SK-N-SH (cell line): ENCODE measurements at regions not wholly inside any gene's neighbourhood (a gene's known extent, or its start where the extent isn't known, plus 50 kb on each side); places are given as distances from the start of the nearest gene placed in this dataset.

Source experiments
- CTCF ChIA-PET: fragments of 300-600, 350-600 bp; formaldehyde crosslinking; extraction: SDS; loops from one replicate; lab custom pipeline; 2021; lab: Yijun Ruan, JAX
- POLR2A ChIA-PET: fragments of 350-600 bp; sonication (Branson Sonifier 250); formaldehyde crosslinking; extraction: SDS; loops from one replicate; lab custom pipeline; 2020; ENCODE audit warnings: antibody characterized with exemption, inconsistent platforms; lab: Yijun Ruan, JAX
- DNase-seq: peaks from one replicate; pipeline ENCODE4 v3.0.0; 2012
- H2AFZ ChIP-seq: fragments of 200-600 bp; sonication (generic); 2 replicates; pipeline ENCODE4 v1.8.1; 2016; ENCODE audit warnings: antibody characterized with exemption, mild to moderate bottlenecking, low read depth
- H3F3A ChIP-seq: fragments of 200-600 bp; sonication (generic); replicated peaks from 2 replicates; pipeline ENCODE3; 2016; ENCODE audit warnings: antibody characterized with exemption, mild to moderate bottlenecking; ENCODE audit not compliant: insufficient read depth
- H3K27ac ChIP-seq, 2 experiments: fragments of 200-500 bp in 1 of 2; fragments of 200-600 bp in 1 of 2; sonication (Bioruptor generic) in 1 of 2; sonication (generic), shearing (Covaris generic) in 1 of 2; 2 replicates each; pipeline versions ENCODE4 v1.5.1 to v1.6.1; 2014 to 2016; ENCODE audit warnings: low read depth in 2 of 2, inconsistent platforms in 1 of 2, low read length in 1 of 2, mild to moderate bottlenecking in 1 of 2, mixed read lengths in 1 of 2
- H3K27me3 ChIP-seq: fragments of 200-600 bp; sonication (generic), shearing (Covaris generic); 2 replicates; pipeline ENCODE4 v1.6.1; 2016; ENCODE audit warnings: mixed run types; ENCODE audit not compliant: insufficient read depth
- H3K36me3 ChIP-seq, 2 experiments: fragments of 200-500 bp in 1 of 2; fragments of 200-600 bp in 1 of 2; sonication (Bioruptor generic) in 1 of 2; sonication (generic) in 1 of 2; replicated peaks in 1 of 2; 2 replicates each; pipeline versions ENCODE3 to v1.5.1; 2014 to 2016; ENCODE audit warnings: low read length in 1 of 2, mild to moderate bottlenecking in 1 of 2; ENCODE audit not compliant: insufficient read depth in 2 of 2, control insufficient read depth in 1 of 2
- H3K4me1 ChIP-seq, 2 experiments: fragments of 200-500 bp in 1 of 2; fragments of 200-600 bp in 1 of 2; sonication (Bioruptor generic) in 1 of 2; sonication (generic), shearing (Covaris generic) in 1 of 2; 2 replicates each; pipeline versions ENCODE4 v1.5.1 to v1.6.1; 2014 to 2016; ENCODE audit warnings: low read depth in 1 of 2, low read length in 1 of 2, mixed run types in 1 of 2; ENCODE audit not compliant: insufficient read depth in 2 of 2, control insufficient read depth in 1 of 2
- H3K4me2 ChIP-seq: fragments of 200-600 bp; sonication (generic), shearing (Covaris generic); 2 replicates; pipeline ENCODE4 v1.6.1; 2017; ENCODE audit warnings: mixed run types
- H3K4me3 ChIP-seq, 2 experiments: fragments of 200-500 bp in 1 of 2; fragments of 200-600 bp in 1 of 2; sonication (Bioruptor generic) in 1 of 2; sonication (generic), shearing (Covaris generic) in 1 of 2; 2 replicates each; pipeline versions ENCODE4 v1.5.1 to v1.8.1; 2014 to 2016; ENCODE audit warnings: low read depth in 2 of 2, inconsistent platforms in 1 of 2, low read length in 1 of 2, mild to moderate bottlenecking in 1 of 2, mixed read lengths in 1 of 2, moderate library complexity in 1 of 2
- H3K79me2 ChIP-seq: fragments of 200-600 bp; sonication (generic); 2 replicates; pipeline ENCODE4 v1.8.1; 2017; ENCODE audit warnings: mild to moderate bottlenecking; ENCODE audit not compliant: insufficient read depth
- H3K9ac ChIP-seq: fragments of 200-600 bp; sonication (generic); 2 replicates; pipeline ENCODE4 v1.6.1; 2017; ENCODE audit warnings: mixed run types
- H3K9me2 ChIP-seq: fragments of 200-600 bp; sonication (generic); 2 replicates; pipeline ENCODE4 v1.6.1; 2017; ENCODE audit warnings: mixed run types
- H3K9me3 ChIP-seq: fragments of 200-600 bp; sonication (generic); 2 replicates; pipeline ENCODE4 v1.6.1; 2017; ENCODE audit warnings: mixed run types, mild to moderate bottlenecking, moderate library complexity
- H4K20me1 ChIP-seq: fragments of 200-600 bp; sonication (generic); 2 replicates; pipeline ENCODE4 v1.6.1; 2017; ENCODE audit warnings: mild to moderate bottlenecking, mixed run types; ENCODE audit not compliant: insufficient read depth
- CHD2 ChIP-seq: fragments of 150-350 bp; IDR thresholded peaks from 2 replicates; pipeline ENCODE4 v1.6.1; 2018; ENCODE audit warnings: low read length; ENCODE audit not compliant: partially characterized antibody
- ELF1 ChIP-seq: IDR thresholded peaks from 2 replicates; pipeline ENCODE4 v1.4.0; 2012
- EP300 ChIP-seq, 2 experiments: IDR thresholded peaks; 2 replicates each; pipeline versions ENCODE4 v1.4.0 to v1.6.1; 2012; ENCODE audit warnings: borderline replicate concordance in 1 of 2, low read depth in 1 of 2, low read length in 1 of 2
- EZH2phosphoT487 ChIP-seq: fragments of 200-600 bp; sonication (generic); IDR thresholded peaks from 2 replicates; pipeline ENCODE4 v1.6.1; 2017; ENCODE audit warnings: low read depth, mixed run types, mild to moderate bottlenecking, antibody characterized with exemption, moderate library complexity, borderline replicate concordance
- FOXM1 ChIP-seq: IDR thresholded peaks from 2 replicates; pipeline ENCODE4 v1.4.0; 2012; ENCODE audit warnings: low read depth, mild to moderate bottlenecking
- MEF2A ChIP-seq: IDR thresholded peaks from 2 replicates; pipeline ENCODE4 v1.4.0; 2012; ENCODE audit warnings: low read depth, borderline replicate concordance
- NRF1 ChIP-seq: IDR thresholded peaks from 2 replicates; pipeline ENCODE4 v1.6.1; 2012; ENCODE audit warnings: low read depth, mild to moderate bottlenecking, low read length
- TAF1 ChIP-seq: IDR thresholded peaks from 2 replicates; pipeline ENCODE4 v1.6.1; 2012; ENCODE audit warnings: low read depth, mild to moderate bottlenecking, low read length, moderate library complexity, borderline replicate concordance
- TCF12 ChIP-seq: IDR thresholded peaks from 2 replicates; pipeline ENCODE4 v1.4.0; 2012
- TEAD4 ChIP-seq: IDR thresholded peaks from 2 replicates; pipeline ENCODE4 v1.4.0; 2012; ENCODE audit warnings: mild to moderate bottlenecking, borderline replicate concordance; ENCODE audit not compliant: insufficient read depth
- WGBS: methylation state at CpG from one replicate; pipeline ENCODE4 v1.1.6; 2017; ENCODE audit warnings: low lambda C conversion rate; 5-methylcytosine and 5-hydroxymethylcytosine counted together
- TF ChIP-seq, protein P1 (sequence below): IDR thresholded peaks from 2 replicates; pipeline ENCODE4 v1.4.0; 2012; ENCODE audit warnings: low read depth, borderline replicate concordance
- TF ChIP-seq, protein P2 (sequence below): IDR thresholded peaks from 2 replicates; pipeline ENCODE4 v1.6.1; 2012; ENCODE audit warnings: mild to moderate bottlenecking, low read depth, low read length, moderate library complexity
- TF ChIP-seq, protein P3 (sequence below): fragments of 150-350 bp; IDR thresholded peaks from 2 replicates; pipeline ENCODE4 v1.6.1; 2016; ENCODE audit warnings: mild to moderate bottlenecking, low read depth, low read length
- TF ChIP-seq, protein P4 (sequence below): fragments of 200-600 bp; sonication (generic); IDR thresholded peaks from 2 replicates; pipeline ENCODE4 v1.6.1; 2017; ENCODE audit warnings: antibody characterized with exemption, mild to moderate bottlenecking, moderate library complexity

DNA sequence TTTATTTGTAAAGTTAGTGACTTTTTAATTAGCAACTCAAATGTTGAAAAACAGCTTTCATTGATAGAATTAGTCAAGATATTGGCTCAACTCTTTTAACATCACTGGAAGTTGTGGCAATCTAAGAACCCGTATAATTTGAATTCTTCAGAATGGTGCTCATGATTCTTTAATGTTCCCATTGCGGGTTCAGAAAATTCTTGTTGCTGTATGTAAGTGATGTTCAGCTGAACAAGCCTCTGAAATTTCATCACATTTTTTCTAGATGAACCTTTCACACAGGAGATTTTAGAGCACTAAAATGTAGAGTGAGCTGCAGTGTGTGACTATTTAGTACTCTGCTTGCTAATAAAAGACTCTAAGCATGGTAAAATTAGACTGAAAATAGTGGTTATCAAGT, 1317.7 kb downstream of the FSTL5 start:
- Histone ChIP-seq H3K27me3 (no peaks in the 10 kb centered on the region), H3K4me2 (no peak overlapping the region), H3K4me1 (no peaks in the 10 kb centered on the region), H2AFZ (no peak overlapping the region), H3K36me3 (no peaks in the 10 kb centered on the region), H3K79me2 (no peaks in the 10 kb centered on the region), H3K9me2 (no peaks in the 10 kb centered on the region), H4K20me1 (no peaks in the 10 kb centered on the region), H3F3A (no peaks in the 10 kb centered on the region), H3K9ac (no peak overlapping the region), H3K4me3 (no peak overlapping the region), H3K27ac (no peak overlapping the region), H3K9me3 (no peaks in the 10 kb centered on the region)
- ChIA-PET POLR2A (no interaction called here), CTCF (no interaction called here)
- TF ChIP-seq MEF2A (no peak), EZH2phosphoT487 (no peak), TEAD4 (no peak), TCF12 (no peak), ELF1 (no peak), FOXM1 (no peak), CHD2 (no peak), EP300 (IDR thresholded peaks at IDR 0.05; ENCODE audit: borderline replicate concordance in 1 of 2, low read depth in 1 of 2, low read length in 1 of 2) (no peak), TAF1 (no peak), NRF1 (no peak)
- TF ChIP-seq, protein P1, sequence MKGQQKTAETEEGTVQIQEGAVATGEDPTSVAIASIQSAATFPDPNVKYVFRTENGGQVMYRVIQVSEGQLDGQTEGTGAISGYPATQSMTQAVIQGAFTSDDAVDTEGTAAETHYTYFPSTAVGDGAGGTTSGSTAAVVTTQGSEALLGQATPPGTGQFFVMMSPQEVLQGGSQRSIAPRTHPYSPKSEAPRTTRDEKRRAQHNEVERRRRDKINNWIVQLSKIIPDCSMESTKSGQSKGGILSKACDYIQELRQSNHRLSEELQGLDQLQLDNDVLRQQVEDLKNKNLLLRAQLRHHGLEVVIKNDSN = no peak
- TF ChIP-seq, protein P2, sequence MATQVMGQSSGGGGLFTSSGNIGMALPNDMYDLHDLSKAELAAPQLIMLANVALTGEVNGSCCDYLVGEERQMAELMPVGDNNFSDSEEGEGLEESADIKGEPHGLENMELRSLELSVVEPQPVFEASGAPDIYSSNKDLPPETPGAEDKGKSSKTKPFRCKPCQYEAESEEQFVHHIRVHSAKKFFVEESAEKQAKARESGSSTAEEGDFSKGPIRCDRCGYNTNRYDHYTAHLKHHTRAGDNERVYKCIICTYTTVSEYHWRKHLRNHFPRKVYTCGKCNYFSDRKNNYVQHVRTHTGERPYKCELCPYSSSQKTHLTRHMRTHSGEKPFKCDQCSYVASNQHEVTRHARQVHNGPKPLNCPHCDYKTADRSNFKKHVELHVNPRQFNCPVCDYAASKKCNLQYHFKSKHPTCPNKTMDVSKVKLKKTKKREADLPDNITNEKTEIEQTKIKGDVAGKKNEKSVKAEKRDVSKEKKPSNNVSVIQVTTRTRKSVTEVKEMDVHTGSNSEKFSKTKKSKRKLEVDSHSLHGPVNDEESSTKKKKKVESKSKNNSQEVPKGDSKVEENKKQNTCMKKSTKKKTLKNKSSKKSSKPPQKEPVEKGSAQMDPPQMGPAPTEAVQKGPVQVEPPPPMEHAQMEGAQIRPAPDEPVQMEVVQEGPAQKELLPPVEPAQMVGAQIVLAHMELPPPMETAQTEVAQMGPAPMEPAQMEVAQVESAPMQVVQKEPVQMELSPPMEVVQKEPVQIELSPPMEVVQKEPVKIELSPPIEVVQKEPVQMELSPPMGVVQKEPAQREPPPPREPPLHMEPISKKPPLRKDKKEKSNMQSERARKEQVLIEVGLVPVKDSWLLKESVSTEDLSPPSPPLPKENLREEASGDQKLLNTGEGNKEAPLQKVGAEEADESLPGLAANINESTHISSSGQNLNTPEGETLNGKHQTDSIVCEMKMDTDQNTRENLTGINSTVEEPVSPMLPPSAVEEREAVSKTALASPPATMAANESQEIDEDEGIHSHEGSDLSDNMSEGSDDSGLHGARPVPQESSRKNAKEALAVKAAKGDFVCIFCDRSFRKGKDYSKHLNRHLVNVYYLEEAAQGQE = no peak
- TF ChIP-seq, protein P3, sequence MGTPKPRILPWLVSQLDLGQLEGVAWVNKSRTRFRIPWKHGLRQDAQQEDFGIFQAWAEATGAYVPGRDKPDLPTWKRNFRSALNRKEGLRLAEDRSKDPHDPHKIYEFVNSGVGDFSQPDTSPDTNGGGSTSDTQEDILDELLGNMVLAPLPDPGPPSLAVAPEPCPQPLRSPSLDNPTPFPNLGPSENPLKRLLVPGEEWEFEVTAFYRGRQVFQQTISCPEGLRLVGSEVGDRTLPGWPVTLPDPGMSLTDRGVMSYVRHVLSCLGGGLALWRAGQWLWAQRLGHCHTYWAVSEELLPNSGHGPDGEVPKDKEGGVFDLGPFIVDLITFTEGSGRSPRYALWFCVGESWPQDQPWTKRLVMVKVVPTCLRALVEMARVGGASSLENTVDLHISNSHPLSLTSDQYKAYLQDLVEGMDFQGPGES = no peak
- TF ChIP-seq, protein P4, sequence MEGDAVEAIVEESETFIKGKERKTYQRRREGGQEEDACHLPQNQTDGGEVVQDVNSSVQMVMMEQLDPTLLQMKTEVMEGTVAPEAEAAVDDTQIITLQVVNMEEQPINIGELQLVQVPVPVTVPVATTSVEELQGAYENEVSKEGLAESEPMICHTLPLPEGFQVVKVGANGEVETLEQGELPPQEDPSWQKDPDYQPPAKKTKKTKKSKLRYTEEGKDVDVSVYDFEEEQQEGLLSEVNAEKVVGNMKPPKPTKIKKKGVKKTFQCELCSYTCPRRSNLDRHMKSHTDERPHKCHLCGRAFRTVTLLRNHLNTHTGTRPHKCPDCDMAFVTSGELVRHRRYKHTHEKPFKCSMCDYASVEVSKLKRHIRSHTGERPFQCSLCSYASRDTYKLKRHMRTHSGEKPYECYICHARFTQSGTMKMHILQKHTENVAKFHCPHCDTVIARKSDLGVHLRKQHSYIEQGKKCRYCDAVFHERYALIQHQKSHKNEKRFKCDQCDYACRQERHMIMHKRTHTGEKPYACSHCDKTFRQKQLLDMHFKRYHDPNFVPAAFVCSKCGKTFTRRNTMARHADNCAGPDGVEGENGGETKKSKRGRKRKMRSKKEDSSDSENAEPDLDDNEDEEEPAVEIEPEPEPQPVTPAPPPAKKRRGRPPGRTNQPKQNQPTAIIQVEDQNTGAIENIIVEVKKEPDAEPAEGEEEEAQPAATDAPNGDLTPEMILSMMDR = no peak
- no peak for DNase-seq
- 50% methylated on average over 2 of the region's 2 CpGs for WGBS
